ENCODE measurements at regions not wholly inside any gene's neighbourhood (a gene's known extent, or its start where the extent isn't known, plus 50 kb on each side); places are given as distances from the start of the nearest gene placed in this dataset.

DNA sequence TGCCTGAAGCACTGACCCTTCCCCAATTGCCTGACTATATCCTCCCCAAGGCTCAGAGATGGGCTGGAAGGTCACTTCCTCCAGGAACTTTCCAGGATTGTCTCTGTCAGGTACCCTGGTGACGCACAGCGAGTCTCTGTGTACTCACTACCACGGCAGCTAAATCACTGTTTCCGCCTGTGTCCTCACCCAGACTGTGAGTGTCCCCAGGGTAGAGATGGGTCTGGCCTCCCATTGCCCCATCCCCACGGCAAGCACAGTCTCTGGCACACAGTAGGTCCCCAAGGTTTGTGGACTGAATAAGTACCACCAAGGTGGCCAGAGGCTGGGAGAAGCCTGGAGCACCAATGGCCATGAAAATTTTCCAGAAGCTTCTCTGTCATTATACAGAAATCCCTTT is 93.8 kb upstream of the RUNX3 start:
- TF ChIP-seq, protein P1, sequence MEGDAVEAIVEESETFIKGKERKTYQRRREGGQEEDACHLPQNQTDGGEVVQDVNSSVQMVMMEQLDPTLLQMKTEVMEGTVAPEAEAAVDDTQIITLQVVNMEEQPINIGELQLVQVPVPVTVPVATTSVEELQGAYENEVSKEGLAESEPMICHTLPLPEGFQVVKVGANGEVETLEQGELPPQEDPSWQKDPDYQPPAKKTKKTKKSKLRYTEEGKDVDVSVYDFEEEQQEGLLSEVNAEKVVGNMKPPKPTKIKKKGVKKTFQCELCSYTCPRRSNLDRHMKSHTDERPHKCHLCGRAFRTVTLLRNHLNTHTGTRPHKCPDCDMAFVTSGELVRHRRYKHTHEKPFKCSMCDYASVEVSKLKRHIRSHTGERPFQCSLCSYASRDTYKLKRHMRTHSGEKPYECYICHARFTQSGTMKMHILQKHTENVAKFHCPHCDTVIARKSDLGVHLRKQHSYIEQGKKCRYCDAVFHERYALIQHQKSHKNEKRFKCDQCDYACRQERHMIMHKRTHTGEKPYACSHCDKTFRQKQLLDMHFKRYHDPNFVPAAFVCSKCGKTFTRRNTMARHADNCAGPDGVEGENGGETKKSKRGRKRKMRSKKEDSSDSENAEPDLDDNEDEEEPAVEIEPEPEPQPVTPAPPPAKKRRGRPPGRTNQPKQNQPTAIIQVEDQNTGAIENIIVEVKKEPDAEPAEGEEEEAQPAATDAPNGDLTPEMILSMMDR (conservative IDR thresholded peaks at IDR 0.05; ENCODE audit: low read depth, low read length): no peak
- TF ChIP-seq SMC3 (IDR thresholded peaks at IDR 0.05; ENCODE audit: low read depth, low read length) (no peak), MXI1 (IDR thresholded peaks at IDR 0.05; ENCODE audit: borderline replicate concordance, low read depth, low read length) (no peak), POLR2A (IDR thresholded peaks at IDR 0.05; ENCODE audit: low read depth, low read length) (no peak), RFX5 (IDR thresholded peaks at IDR 0.05; ENCODE audit: low read depth, low read length) (no peak)

Measured in IMR-90 (cell line).